Right renal cortex interstitium (tissue), 3 donors: ENCODE measurements at regions not wholly inside any gene's neighbourhood (a gene's known extent, or its start where the extent isn't known, plus 50 kb on each side); places are given as distances from the start of the nearest gene placed in this dataset.
"Not testable (repeated sequence)": the region's sequence is repeated elsewhere in the genome, so short reads cannot be mapped to it uniquely, and the experiment has no call there.

Experiments used
- DNase-seq, 3 donors: peaks; one replicate each; pipeline ENCODE4 v3.0.0-alpha.2; 2013; ENCODE audit warnings: low read depth in 3 of 3, low spot score in 2 of 3

- DNase-seq = not testable (repeated sequence)
Observed at GRCh38 chr6:104446101-104447080, 413.3 kb downstream of the HACE1 start.

DNA sequence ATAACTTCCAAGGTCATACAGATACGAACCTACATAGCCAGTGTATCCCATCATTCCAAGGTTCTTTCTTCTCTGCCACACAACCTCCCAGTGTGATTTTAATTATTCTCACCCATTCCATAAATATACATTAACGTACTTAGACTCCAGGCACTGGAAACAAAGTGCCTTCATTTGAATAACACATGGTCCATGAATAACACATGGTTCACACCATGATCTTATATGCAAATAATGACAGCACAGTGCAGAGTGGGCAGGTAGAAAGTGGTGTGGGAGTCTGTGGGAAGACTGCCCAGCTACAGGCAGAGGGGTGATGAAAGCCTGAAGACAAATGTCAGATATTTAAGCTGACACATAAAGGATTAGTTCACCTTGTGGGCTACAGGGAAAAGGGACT is 425.2 kb downstream of the HACE1 start:
- no peak for DNase-seq

- no peak for DNase-seq
Observed at GRCh38 chr6:104431096-104431495, 428.6 kb downstream of the HACE1 start.

DNA sequence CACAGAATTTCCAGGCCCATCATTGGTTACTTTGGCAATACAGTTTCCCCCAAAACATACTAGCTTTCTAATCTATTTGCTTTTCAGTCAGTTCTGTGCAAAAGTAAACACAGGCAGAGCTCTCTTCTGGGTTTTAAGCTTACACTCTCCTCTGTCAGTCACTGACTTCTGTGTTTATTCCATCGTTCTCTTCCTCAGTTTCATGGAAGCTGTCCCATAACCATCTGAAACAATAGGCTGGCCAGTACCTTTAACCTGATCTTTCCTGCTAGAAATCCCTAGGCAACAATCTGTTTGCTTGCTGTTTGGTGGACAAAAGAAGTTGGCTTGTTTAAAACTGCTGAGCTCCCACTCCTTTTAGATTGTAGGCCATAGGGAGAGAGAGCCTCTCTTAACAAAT is 431.5 kb downstream of the HACE1 start:
- no peak for DNase-seq

- DNase-seq = no peak
Observed at GRCh38 chr6:104423691-104424090, 436.0 kb downstream of the HACE1 start.

- no peak for DNase-seq
Observed at GRCh38 chr6:104421650-104422049, 438.1 kb downstream of the HACE1 start.

- no peak for DNase-seq
Observed at GRCh38 chr6:104418839-104419238, 440.9 kb downstream of the HACE1 start.

- DNase-seq = no peak
Observed at GRCh38 chr6:104418125-104418524, 441.6 kb downstream of the HACE1 start.

GRCh38 chr6:104414723-104415122 is 445.0 kb downstream of the HACE1 start:
- DNase-seq = no peak

DNA sequence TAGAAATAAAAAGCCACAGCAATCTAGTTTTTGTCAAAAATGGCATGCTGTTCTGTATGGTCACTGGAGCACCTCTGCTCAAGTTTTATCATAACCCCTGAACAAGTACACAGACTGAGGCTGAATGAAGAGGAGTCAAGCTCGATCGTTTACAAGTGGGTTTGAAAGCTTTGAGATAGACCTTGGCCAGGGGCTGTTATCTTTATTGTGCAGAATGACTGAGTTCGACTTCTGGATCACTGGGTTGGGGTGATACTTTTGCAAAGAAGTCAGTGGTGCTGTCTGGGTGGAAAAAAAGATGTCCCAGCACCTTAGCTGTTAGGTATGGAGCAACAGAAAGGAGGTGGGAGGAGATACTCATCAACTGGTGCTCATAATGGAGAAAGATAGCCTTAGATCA is 446.0 kb downstream of the HACE1 start:
- no peak for DNase-seq

DNA sequence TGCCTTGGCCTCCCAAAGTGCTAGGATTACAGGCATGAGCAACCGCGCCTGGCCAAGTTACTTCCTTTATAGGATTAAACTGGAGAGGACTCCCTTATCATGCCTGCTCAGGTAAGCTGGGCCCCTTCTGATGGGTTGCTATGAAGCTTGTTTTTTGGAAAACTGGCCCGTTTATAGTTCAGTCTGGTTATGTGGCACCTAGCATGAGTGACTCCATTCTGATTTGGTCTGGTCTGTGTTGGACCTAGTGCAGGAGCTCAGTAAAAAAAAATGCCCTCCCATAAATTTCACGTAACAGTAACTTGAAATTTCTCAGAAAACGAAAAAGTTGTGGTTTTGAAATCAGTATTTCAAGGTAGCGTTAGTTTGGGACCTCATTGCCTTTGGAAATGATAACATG is 448.4 kb downstream of the HACE1 start:
- DNase-seq = no peak

- DNase-seq = no peak
Observed at GRCh38 chr6:104409913-104410312, 449.8 kb downstream of the HACE1 start.

DNA sequence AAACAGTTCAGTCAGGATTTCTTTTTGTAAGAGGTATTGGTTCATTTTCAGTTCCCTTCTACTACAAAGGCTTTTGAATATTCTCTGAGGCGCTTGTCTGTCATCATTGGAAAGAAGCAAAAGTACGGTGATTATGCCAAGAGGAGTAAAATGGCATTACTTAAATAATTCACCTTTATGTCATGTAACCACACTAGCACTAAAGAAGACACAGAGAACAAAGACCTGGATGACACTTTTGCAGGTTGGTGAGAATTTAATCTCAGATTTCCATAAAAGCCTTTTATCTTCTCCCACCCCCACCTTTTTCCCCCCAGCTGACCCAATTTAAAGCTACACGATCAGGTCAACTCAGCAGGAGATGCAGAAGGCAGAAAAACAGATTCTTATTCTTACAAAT is 451.8 kb downstream of the HACE1 start:
- no peak for DNase-seq

- no peak for DNase-seq
Observed at GRCh38 chr6:104404377-104404776, 455.3 kb downstream of the HACE1 start.

DNA sequence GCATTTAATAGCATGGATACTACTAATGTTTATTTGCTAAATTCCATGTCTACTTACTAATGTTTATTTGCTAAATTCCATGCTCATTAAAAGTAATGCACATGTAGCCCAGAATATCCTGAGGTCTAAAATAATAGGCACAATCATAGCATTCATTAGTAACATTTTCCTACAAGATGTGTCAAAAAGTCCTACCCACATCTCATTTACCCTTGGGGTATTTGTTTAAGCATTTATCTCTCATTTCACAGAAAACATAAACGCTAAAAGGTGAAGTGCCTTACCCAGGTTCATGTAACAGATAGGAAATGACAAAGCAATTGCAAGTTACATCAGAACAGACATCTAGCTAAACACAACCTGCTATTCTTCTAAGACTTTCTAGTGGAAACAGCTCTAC is 457.1 kb downstream of the HACE1 start:
- DNase-seq = no peak

GRCh38 chr6:104401926-104402325 is 457.8 kb downstream of the HACE1 start:
- DNase-seq = no peak

- no peak for DNase-seq
Observed at GRCh38 chr6:104400844-104401243, 458.9 kb downstream of the HACE1 start.

DNA sequence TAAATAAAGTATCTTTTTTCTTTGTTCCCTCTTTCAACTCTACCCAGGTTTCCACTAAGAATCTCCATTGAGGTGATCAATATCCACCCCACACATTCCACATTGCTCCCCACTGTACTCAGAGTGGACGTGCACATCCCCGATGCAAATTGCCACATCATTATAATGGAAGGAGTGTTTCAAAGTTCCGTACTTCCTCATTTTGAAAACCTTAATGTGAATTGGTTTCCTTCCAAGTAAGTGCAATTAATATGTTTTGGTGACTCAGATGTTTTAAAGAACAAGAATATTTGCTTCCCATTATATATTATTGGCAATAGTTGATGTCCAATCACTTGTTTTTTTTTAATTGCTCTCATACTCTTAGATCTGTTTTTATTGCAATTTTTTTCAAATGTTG is 463.6 kb downstream of the HACE1 start:
- no peak for DNase-seq

DNA sequence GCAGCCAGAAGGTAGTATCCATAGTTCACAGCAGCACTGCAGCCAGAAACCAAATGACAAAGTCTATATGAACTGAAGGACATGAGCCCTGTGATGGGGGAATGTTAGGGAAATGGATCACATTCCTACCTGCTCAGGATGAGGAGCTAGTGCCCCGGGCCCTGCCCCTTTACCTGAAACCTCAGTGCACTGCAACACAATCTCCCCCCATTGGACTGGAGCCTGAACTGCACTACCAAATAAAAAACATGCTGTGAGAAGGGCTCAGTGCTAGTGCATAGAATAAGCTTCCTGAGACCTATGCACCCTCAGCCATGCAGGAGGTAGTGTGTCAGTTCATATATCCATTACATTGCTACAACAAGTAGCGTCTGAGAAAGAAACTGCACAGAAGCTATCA is 477.8 kb downstream of the HACE1 start:
- DNase-seq = no peak

DNA sequence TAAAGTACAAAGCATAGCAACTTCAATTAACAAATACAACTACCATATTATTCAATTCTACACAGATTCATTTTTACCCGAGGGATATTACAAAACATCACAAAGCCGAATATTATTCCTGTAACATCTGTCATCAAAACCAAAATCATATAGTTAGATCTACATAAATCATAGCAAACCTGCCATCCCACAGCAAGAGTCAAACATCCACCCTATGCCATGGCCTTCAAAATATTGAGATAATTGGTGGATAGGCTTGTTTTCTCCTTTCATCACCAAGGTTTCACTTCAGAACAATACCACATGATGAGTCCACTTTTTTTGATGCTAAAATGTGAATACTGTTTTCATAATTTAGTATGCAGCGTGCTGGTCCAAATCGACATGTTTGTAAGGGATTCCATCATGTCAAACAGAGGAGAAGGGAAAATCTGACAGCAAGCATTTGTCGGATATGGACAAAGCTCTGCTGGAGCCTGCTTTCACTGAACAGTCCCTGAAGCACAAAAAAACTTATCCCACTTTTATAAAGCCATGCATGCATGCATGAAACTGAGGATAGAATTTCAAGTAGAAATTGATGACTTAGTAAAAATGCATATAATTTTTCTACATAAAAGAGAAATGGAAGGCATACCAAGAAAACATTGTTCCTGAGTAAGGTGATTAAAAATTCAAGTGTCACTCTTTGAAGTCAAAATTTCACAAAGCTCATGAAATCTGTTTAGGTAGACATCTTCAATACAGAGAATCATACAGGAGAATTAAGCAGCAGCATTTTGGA is 494.1 kb downstream of the HACE1 start:
- no peak for DNase-seq

- DNase-seq = no peak
Observed at GRCh38 chr6:104357928-104358327, 501.8 kb downstream of the HACE1 start.

- DNase-seq = no peak
Observed at GRCh38 chr6:104356197-104356596, 503.5 kb downstream of the HACE1 start.
